ENCODE measurements at regions not wholly inside any gene's neighbourhood (a gene's known extent, or its start where the extent isn't known, plus 50 kb on each side); places are given as distances from the start of the nearest gene placed in this dataset.

- Histone ChIP-seq H3K36me3 (ENCODE audit: control insufficient read depth, insufficient read depth, low read length) (no peaks in the 10 kb centered on the region), H3K27me3 (replicated peaks; ENCODE audit: control insufficient read depth, insufficient read depth, low read length) (no peaks in the 10 kb centered on the region), H3K9me3 (no peaks in the 10 kb centered on the region), H3K4me1 (no peaks in the 10 kb centered on the region), H3K4me3 (ENCODE audit: low read depth, low read length) (no peak overlapping the region)
- Mint-ChIP-seq H3K4me1 (ENCODE audit: low read depth, unreplicated experiment) (no peaks in the 10 kb centered on the region), H3K36me3 (ENCODE audit: insufficient read depth, unreplicated experiment) (no peaks in the 10 kb centered on the region), H3K4me3 (ENCODE audit: unreplicated experiment) (no peak overlapping the region), H3K9me3 (ENCODE audit: unreplicated experiment) (no peaks in the 10 kb centered on the region), H3K27me3 (ENCODE audit: insufficient read depth, unreplicated experiment) (no peaks in the 10 kb centered on the region), H3K27ac (ENCODE audit: unreplicated experiment) (no peak overlapping the region)
- ChIA-PET CTCF (no interaction called here), POLR2A (no interaction called here)
- no TSS peak for BruUV-seq (replicated peaks)
- intact Hi-C loops (cut with micrococcal nuclease; ENCODE audit: unreplicated experiment): no loop called here
- no peak for TF ChIP-seq CTCF (IDR thresholded peaks at IDR 0.05; ENCODE audit: insufficient read depth in 1 of 2, low read depth in 1 of 2, low read length in 1 of 2, severe bottlenecking in 1 of 2, unreplicated experiment in 1 of 2)
- no peak for DNase-seq
Observed at GRCh38 chr3:102866845-102867244, 432.0 kb downstream of the ZPLD1 start.

GRCh38 chr3:102883515-102883914 is 448.7 kb downstream of the ZPLD1 start:
- Mint-ChIP-seq H3K9me3 (ENCODE audit: unreplicated experiment) (peaks cover 11% of the 10 kb centered on the region), H3K4me1 (ENCODE audit: low read depth, unreplicated experiment) (peaks cover 13% of the 10 kb centered on the region), H3K27ac (ENCODE audit: unreplicated experiment) (no peak overlapping the region), H3K36me3 (ENCODE audit: insufficient read depth, unreplicated experiment) (peaks cover 6% of the 10 kb centered on the region), H3K27me3 (ENCODE audit: insufficient read depth, unreplicated experiment) (no peaks in the 10 kb centered on the region), H3K4me3 (ENCODE audit: unreplicated experiment) (no peak overlapping the region)
- Histone ChIP-seq H3K36me3 (ENCODE audit: control insufficient read depth, insufficient read depth, low read length) (no peaks in the 10 kb centered on the region), H3K4me1 (peaks cover 20% of the 10 kb centered on the region), H3K4me3 (ENCODE audit: low read depth, low read length) (no peak overlapping the region), H3K27me3 (replicated peaks; ENCODE audit: control insufficient read depth, insufficient read depth, low read length) (no peaks in the 10 kb centered on the region), H3K9me3 (peaks cover 4% of the 10 kb centered on the region; the same call in 1 of the 2 replicates)
- no peak for TF ChIP-seq CTCF (IDR thresholded peaks at IDR 0.05; ENCODE audit: insufficient read depth in 1 of 2, low read depth in 1 of 2, low read length in 1 of 2, severe bottlenecking in 1 of 2, unreplicated experiment in 1 of 2)
- ChIA-PET POLR2A (no interaction called here), CTCF (no interaction called here)
- BruUV-seq (replicated peaks): no TSS peak
- intact Hi-C loops (cut with micrococcal nuclease; ENCODE audit: unreplicated experiment): no loop called here
- no peak for DNase-seq

- DNase-seq: peak; percentile 38 to 52
- H3K9me3 ChIP-seq: peaks cover 4% of the 10 kb centered on the region; the same call in 1 of the 2 replicates
- Mint-ChIP-seq H3K27me3 (ENCODE audit: insufficient read depth, unreplicated experiment) (no peaks in the 10 kb centered on the region), H3K4me3 (ENCODE audit: unreplicated experiment) (peak overlapping the region; percentile 29), H3K4me1 (ENCODE audit: low read depth, unreplicated experiment) (peaks cover 13% of the 10 kb centered on the region), H3K27ac (ENCODE audit: unreplicated experiment) (no peak overlapping the region), H3K36me3 (ENCODE audit: insufficient read depth, unreplicated experiment) (peaks cover 6% of the 10 kb centered on the region), H3K9me3 (ENCODE audit: unreplicated experiment) (peaks cover 11% of the 10 kb centered on the region)
- ChIA-PET CTCF (no interaction called here), POLR2A (no interaction called here)
- intact Hi-C loops (cut with micrococcal nuclease; ENCODE audit: unreplicated experiment): loop anchor here (2.0 to 5.0 kb wide), 3 partner anchors 103 to 213 kb away; no protein-coding TSS in a partner anchor
- no peaks in the 10 kb centered on the region for H3K27me3 ChIP-seq (replicated peaks; ENCODE audit: control insufficient read depth, insufficient read depth, low read length)
- TF ChIP-seq CTCF (IDR thresholded peaks at IDR 0.05; ENCODE audit: insufficient read depth in 1 of 2, low read depth in 1 of 2, low read length in 1 of 2, severe bottlenecking in 1 of 2, unreplicated experiment in 1 of 2): no peak
- no peaks in the 10 kb centered on the region for H3K36me3 ChIP-seq (ENCODE audit: control insufficient read depth, insufficient read depth, low read length)
- H3K4me3 ChIP-seq (ENCODE audit: low read depth, low read length): no peak overlapping the region
- BruUV-seq (replicated peaks): no TSS peak
- H3K4me1 ChIP-seq: peaks cover 25% of the 10 kb centered on the region
Observed at GRCh38 chr3:102885289-102885688, 450.5 kb downstream of the ZPLD1 start.

Measured in Caco-2 (cell line).